Activated CD8-positive, alpha-beta memory T cell treated with anti-CD3 and anti-CD28 coated beads, Interleukin-2, amount 50 U/mL, for 48 hours (primary cell): ENCODE measurements at regions not wholly inside any gene's neighbourhood (a gene's known extent, or its start where the extent isn't known, plus 50 kb on each side); places are given as distances from the start of the nearest gene placed in this dataset.

ENCODE experiments used
- DNase-seq: peaks from one replicate; pipeline ENCODE4 v3.0.0-alpha.2; 2020

DNA sequence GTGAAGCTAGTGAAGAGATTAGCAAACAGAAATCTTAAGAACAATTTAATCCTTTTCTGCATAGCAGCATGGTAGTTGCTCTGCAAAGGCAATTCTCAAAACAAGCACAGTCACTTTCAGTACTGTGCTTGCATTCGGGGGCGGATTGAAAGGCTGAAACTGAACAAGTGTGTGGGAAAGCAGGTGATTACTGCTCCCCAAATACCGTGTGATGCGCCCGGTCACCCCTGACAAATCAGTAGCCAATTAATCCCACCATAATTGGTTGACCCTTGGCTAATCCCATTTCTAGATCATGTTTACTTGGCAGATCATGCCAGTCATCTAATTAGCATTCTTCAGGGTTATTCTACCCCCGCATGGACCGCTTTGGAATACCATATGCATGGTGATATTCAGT is 76.5 kb upstream of the ADRB1 start:
- DNase-seq = no peak

DNA sequence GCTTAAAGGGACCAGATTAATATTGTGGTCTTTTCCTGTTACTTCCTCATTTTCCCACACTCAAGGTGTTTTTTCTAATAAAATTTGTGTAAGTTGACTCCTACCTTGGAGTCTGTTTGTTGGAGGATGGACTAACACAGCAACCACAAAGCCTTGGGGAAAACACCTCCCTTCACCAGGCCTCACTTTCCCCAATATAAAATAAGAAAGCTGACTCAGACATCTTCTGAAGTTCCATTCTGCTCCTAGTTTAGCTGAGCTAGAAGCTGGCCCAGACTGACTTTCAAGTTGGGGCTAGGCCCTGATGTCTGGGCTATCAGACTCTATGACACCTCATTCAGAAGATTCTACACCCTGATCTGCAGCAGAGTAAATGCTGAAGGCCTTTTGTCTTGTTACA is 73.0 kb upstream of the ADRB1 start:
- DNase-seq = no peak

DNA sequence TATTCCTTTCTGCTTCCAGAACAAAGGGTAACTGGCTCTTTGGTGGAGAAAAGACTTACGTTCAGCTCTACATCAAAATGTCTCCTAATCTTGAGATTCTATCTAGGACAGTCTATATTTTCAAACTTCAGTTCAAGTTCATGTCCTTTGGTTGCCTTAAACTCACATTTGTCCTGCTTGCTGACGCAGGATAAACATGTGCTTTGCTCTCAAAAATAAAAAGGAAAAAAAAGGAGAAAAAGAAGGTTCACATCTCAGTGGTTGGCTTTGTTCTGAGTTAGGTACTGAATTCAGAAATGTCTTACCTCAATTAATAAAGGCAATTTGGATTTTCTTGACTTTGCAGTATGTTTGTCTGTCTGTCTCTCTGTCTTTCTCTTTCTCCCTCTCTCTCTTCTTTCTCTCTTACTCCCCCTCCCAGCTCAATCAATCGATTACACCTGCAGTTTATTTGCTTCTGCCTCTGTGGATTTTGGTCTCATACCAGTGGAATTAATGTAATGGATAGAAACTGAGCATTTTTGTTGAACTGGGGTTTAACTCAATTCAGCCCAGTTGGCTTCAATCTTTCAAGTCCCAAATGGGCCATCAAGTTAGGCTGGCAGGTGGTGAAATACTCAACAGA is 72.2 kb upstream of the ADRB1 start:
- no peak for DNase-seq

DNA sequence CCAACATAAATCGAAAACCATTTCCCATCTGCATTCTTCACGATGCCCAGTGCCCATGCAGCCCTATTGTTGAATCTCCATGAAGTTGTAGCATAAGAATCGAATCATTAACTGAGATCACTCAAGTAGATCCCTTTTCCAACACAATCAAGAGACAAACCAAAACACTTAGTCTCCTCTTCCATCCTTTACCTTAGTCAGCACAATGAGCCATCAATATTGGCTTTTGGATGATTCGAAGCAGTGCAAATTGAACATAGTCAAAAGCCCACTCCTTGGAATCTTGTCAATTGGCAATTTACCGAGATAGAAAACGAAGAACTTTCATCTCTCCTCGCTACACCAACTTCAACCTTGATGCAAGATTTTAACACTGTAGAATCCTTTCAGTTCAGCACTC is 66.5 kb upstream of the ADRB1 start:
- DNase-seq = no peak

DNA sequence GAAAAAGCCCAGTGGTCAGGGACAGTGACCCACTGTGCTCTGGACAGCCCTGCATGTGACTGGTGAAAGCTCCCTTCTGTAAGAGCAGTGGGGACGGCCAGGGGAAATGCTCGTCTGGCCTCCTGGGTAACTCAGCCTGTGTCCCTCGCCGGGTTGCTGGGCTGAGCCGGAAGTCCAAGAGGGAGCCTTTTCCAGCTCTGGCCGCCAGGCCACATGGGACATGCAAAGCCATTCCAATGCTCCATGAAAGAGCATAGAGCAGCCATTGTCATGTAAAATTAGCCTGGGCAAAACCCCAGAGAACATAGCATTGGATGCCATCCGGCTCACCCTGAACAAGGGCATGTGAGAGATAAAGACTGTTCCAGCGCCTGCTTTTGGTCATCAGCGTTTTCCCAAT is 64.9 kb upstream of the ADRB1 start:
- no peak for DNase-seq

DNA sequence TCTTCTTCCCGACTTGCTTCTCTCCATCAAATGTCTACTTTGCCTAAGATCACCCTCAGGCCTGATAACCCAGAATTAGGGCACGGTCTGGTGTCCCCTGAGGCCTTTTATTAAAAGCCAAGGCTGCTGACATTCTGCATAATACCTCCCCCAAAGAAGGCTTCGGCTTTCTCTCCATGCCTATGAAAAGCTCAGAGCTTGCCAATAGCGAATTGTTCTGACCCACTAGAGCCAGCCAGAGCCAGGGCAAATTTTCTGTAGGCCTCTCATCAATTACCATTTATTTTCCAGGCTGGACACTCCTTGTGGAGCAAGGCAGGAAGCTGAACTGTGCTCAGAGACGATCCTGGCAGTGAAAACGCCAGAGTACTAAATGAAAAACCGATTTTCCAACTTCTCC is 64.3 kb upstream of the ADRB1 start:
- no peak for DNase-seq

DNA sequence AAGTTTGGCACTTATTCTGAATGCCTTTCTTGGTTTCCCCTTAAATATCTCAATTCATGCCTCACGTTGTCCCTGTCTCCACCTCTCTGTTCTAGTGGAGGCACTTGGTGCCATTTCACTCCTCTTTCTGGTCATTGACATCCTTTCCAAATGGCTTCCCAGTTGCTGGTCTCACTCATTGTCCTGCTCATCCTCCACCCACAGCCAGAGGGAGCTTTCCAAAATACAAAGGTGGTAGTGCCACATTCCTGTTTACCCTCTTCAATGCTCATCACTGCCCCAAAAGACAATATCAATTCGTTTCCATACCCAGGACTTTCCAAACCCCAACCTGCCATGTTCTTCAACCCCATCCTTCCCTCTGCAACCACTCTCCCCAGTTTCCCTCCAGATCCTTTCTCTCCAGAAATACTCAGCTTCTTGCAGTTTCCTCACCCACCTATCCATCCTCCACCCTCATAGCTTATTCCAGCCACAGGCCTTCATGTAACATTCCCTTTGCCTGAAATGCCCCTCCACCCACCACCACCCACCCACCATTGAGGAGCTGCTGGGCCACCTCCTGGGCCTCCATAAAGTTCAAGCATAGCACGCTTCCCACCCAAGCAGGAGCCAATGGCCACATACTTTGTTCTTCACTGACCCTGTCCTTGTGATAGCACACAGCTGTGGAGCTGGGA is 63.1 kb upstream of the ADRB1 start:
- no peak for DNase-seq

DNA sequence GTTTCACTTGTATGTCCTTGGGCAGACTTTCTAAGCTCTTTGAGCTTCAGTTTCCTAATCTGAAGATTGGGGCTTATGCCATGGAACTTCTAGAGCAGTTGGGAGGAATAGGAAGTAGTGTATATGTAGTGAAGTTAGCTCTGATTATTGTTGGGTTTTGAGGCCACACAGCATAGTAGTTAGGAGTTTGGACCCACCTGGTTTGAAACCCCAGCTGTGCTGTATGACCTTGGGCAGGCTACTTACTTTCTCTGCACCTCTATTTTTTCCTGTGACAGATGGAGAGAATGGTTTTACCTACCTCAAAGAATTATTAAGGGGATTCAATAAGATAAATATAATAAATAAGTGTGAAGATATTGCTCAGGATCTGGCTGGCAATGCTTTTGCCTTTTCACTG is 61.4 kb upstream of the ADRB1 start:
- no peak for DNase-seq

DNA sequence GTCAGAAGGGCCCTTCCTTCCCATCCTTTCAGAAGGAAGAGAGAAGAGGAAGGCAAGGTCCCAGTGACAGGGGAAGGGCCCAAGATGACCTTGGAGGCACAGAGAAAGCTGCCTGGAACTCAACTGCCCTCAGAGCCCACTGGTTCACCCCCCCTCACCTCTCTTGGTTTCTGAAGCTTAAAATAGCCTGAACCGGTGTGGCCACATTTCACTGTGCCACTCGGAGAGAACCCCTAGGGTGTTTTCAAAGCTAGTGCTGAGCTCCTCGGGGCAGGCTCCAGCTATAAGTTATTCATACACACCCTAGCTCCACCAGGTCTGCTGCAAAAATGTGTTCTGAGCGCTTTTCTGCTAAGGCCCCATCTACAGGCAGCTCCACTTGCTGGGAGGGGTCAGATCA is 60.9 kb upstream of the ADRB1 start:
- DNase-seq = no peak

DNA sequence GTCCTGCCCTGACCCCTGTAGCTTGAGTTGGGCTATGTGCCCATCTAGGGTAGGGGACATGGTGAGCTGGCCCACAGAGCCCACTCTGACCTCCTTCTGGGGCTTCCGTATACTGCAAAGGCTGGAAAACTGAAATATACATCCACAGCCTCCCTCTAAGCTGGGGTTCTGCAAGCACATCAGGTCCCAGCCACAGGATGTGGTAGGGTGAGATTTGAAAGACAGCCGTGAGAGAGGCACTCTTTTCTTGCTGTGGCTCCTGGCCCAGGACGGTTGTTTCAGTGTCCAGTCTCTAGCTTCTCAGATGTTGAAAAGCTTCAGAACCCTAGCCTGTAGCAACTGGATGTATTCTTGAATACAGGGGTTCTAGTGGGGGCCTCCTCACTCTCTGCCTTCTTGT is 60.1 kb upstream of the ADRB1 start:
- DNase-seq = no peak

DNA sequence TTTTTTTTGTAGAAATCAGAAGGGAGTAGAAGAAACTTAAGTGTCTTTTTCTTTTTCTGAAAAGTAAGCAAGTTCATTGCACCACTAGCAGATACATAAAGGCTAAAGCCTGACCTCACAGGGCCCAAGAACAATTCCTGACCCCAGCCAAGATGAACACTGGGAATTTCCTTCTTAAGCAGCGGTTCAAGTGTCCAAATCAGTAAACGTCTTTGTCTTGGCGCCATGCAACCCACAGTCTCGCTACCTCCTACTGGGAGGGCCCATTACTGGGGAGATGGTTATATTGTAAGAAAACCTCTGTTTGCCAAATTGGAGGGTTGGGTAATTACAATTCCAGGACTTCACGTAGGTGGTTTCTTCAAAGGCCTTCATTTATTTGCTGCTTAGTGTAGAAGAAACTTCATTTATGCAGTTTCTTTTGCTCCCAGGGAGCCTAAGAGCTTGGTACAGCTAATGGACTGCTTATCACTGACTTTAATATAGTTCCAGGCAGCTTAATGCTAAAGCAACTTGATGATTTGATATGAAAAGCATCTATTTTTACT is 58.3 kb upstream of the ADRB1 start:
- no peak for DNase-seq

DNA sequence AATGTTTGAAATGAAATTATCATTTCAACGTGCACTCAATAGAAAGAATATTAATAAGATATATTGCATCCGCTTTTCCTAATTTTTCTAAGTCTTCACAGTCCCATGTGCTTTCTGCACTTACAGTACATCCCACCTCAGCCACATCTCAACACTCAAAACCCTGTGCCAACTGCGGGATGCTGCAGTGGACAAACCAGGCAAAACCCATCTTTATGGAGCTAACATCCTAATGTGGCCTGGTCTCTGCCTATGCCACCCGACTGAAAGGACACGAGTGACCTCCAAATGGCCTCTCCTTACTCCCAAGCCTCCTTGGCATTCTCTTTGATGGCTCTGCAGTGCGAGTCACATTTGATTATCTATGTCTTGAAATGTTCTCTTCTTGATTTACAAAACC is 57.4 kb upstream of the ADRB1 start:
- DNase-seq = no peak

DNA sequence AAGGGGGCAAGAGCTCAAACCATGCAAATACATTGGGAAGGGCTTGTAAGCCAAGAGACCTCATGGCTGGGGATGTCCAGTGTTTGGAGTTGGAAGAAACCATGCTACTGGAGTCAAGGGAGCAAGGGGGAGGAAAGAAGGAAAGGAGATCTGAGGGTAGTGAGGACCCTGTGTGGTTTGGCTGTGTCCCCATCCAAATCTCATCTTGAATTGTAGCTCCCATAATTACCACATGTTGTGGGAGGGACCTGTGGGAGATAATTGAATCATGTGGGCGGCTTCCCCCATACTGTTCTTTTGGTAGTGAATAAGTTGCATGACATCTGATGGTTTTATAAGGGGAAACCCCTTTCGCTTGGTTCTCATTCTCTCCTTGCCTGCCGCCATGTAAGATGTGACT is 56.5 kb upstream of the ADRB1 start:
- no peak for DNase-seq

DNA sequence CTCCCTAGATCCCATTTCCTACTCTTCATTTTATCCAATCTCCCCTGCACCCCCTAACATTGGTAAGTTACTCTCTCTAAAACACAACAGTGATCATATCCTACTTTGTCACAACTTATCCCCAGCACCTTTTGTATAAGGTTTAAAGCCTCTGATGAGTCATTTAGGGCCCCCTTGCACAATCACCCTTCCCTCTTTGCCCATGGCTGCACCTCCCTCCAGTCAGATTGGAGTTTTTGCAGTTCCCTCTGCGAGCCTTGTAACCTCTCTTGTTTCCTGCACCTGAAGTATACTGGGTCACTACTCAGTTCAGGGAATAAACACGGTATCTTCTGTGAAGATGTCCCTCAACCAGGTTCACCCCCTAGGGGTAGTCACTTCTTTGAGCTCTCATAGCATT is 55.9 kb upstream of the ADRB1 start:
- DNase-seq = no peak

DNA sequence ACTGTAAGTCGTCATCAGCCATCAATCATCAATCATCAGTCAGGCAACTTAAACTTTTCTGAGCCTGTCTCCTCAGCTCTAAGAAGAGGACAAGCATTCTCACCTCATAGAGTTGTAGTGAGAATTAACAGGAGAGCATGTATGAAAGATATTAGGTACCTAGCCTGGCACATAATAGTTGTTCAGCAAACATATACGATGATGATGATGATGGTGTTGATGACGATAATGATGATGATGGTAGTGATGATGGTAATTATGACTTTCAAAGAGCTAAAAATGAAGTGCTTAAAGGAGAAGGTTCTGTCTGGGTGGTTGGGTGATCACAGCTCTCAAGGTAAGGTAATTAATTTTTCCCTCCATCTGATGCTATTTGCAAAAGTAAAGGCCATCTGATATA is 55.1 kb upstream of the ADRB1 start:
- DNase-seq = no peak

DNA sequence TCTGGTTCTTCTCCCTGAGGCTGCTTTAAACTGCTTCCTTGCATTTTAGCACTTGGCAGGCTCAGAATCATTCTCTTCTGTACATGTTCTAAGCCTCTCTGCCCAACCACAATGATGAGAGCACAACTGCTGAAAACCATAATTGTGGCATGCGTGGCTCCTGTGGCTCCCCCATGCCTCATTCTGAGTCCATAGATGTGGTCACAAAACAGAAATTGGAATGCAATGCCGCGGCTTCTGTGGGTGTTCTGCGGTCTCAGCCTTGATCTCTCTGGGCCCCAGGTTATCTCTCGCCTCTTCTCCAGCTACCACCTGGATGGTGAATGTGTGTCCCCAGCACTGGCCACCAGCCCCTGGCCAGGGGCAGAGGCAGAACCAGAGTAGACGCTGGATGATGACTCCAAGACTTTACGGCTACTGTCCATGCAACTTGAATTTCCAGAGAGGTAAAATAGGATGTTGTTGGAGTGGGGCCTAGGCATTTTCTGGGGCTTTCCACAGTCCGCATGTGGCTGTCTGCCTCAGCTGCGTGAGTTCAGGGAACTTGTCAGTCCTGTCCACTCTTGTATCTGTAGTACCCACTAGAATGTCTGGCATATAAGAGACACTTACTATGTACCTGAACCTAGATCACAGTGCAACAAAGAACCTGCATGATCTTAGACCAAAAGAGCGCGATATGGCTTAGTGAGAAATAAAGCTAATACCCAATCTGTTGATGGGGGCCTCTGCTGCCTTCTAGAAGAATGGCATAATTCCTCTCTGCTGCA is 52.4 kb upstream of the ADRB1 start:
- DNase-seq = peak; percentile 78

DNA sequence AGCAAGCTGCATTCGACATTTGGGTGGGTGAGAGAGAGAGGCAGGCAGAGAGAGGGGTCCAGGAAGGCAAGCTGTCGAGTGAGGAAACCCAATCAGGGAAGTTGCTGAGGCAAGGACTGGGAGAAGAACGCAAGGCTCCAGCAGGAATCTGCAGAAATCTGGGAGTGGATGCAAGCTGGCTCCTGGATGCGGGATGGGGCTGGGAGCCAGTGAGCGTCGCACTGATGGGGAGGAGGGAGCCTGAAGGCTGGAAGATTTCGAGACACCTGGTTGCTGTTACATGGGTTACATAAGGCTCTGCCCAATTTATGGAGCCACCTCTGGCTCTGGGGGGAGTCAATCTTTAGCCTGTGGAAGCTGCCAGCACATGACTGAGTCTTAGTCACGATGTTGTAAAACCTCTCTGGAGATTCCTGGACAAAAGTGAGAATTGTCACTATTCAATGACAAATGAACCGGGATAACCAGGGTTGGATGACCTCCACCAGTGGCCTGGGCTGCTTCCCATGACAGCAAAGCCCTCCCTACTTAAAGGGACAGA is 51.1 kb upstream of the ADRB1 start:
- no peak for DNase-seq

DNA sequence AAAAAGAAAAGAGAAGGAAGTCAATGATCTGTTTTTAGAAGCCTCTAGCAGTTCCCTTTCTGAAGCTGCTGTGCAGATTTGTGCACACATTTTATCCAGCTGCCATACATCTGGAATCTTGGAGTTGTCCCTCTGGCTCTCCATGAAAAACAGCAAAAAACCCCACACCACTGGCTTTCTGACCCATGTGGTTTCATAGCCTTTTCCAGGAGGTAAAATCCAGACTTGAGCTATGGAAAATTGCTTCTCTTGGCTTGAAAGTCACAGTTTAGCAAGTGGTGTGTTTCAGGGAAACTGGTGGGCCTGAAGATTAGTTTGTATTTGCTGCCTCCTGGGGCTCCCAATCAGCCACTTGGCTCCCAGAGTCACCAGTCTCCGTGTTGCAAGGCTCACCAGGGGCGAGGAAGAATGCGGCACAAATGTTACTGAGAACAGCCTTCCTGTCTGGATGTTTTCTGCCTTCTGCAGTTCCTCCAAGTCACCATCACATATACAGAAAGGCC is 50.1 kb upstream of the ADRB1 start:
- no peak for DNase-seq
